Rectal smooth muscle tissue (tissue), 1 donor: ENCODE measurements at regions not wholly inside any gene's neighbourhood (a gene's known extent, or its start where the extent isn't known, plus 50 kb on each side); places are given as distances from the start of the nearest gene placed in this dataset.

Experiments used
- H3K27ac ChIP-seq: one replicate; pipeline ENCODE4 v1.7.0; 2013; ENCODE audit warnings: low read depth, low read length, inconsistent platforms
- H3K27me3 ChIP-seq: one replicate; pipeline ENCODE4 v1.7.0; 2013; ENCODE audit warnings: low read length; ENCODE audit not compliant: control insufficient read depth, insufficient read depth
- H3K36me3 ChIP-seq: one replicate; pipeline ENCODE4 v1.7.0; 2013; ENCODE audit warnings: low read length; ENCODE audit not compliant: control insufficient read depth, insufficient read depth
- H3K4me1 ChIP-seq: one replicate; pipeline ENCODE4 v1.7.0; 2013; ENCODE audit warnings: low read length; ENCODE audit not compliant: control insufficient read depth, insufficient read depth
- H3K4me3 ChIP-seq: one replicate; pipeline ENCODE4 v1.7.0; 2013; ENCODE audit warnings: low read length
- H3K9ac ChIP-seq: one replicate; pipeline ENCODE4 v1.7.0; 2013; ENCODE audit warnings: low read length

DNA sequence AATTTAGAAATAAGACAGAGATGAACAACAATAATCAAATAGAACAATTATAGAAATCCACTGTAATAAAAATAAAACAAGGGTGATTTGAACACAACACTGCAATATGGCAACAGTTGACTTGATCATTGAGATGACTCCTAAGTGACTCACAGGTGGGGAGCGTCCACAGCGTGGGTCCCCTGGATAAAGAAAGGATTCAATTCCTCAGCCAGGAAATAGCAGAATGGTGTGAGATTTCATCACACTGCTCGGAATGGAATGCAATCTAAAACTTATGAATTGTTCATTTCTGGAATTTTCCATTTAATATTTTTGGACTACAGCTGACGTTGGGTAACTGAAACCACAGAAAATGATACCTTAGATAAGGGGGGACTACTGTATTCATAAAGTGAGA lies 82.0 kb downstream of the CNTN3 start:
- Histone ChIP-seq H3K36me3 (no peaks in the 10 kb centered on the region), H3K9ac (no peak overlapping the region), H3K27me3 (no peaks in the 10 kb centered on the region), H3K4me3 (no peak overlapping the region), H3K27ac (no peak overlapping the region), H3K4me1 (no peaks in the 10 kb centered on the region)

GRCh38 chr3:74531491-74531890 lies 83.0 kb downstream of the CNTN3 start:
- H3K4me3 ChIP-seq = no peak overlapping the region
- H3K4me1 ChIP-seq = no peaks in the 10 kb centered on the region
- H3K27ac ChIP-seq = no peak overlapping the region
- no peaks in the 10 kb centered on the region for H3K27me3 ChIP-seq
- no peak overlapping the region for H3K9ac ChIP-seq
- H3K36me3 ChIP-seq = no peaks in the 10 kb centered on the region

- no peaks in the 10 kb centered on the region for H3K4me1 ChIP-seq
- no peaks in the 10 kb centered on the region for H3K36me3 ChIP-seq
- no peak overlapping the region for H3K4me3 ChIP-seq
- no peak overlapping the region for H3K27ac ChIP-seq
- H3K27me3 ChIP-seq = no peaks in the 10 kb centered on the region
- H3K9ac ChIP-seq = no peak overlapping the region
These were observed 85.3 kb downstream of the CNTN3 start for GRCh38 chr3:74529145-74529544.

- Histone ChIP-seq H3K9ac (no peak overlapping the region), H3K4me3 (no peak overlapping the region), H3K27me3 (no peaks in the 10 kb centered on the region), H3K4me1 (no peaks in the 10 kb centered on the region), H3K36me3 (no peaks in the 10 kb centered on the region), H3K27ac (no peak overlapping the region)
These were observed 86.9 kb downstream of the CNTN3 start for GRCh38 chr3:74527566-74527965.

GRCh38 chr3:74523811-74524210 lies 90.6 kb downstream of the CNTN3 start:
- Histone ChIP-seq H3K27ac (no peak overlapping the region), H3K27me3 (no peaks in the 10 kb centered on the region), H3K9ac (no peak overlapping the region), H3K4me1 (no peaks in the 10 kb centered on the region), H3K36me3 (no peaks in the 10 kb centered on the region), H3K4me3 (no peak overlapping the region)

DNA sequence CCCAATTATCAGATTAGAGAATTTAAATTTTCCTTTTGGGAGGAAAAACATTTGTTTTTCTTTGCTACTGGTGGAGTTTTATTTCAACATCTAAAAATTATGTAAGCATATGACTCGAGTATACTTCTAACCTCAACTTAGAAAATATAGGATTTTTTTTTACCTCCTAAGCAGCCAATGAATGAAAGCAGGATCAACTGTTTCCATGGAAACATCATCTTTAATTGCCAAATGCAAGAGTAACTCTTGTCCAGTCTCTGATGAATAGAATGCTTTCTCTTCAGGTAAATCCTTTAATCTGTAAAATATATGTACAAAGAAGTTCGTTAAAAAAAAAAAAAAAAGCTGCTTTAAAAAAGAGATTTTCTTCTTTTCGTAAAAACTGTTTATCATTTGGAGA lies 93.6 kb downstream of the CNTN3 start:
- Histone ChIP-seq H3K4me3 (no peak overlapping the region), H3K4me1 (no peaks in the 10 kb centered on the region), H3K27ac (no peak overlapping the region), H3K36me3 (no peaks in the 10 kb centered on the region), H3K9ac (no peak overlapping the region), H3K27me3 (no peaks in the 10 kb centered on the region)

DNA sequence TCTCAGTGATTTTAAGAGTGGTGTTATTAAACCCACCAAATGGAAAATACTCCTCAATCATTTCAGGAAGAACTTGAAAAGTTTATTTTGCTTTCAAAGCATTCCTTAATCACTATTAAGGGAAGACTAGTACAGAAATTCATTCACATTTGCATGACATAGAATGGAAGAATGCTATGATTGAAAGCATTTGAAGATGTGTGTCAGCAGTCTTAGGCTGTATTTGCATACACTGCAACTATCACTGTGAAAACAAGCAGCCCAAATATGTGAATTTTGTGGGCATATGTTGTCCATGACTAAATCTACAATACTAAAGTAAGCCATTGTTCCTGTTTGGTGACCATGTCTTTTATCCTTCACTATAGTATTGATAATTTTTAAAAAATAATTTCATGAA lies 95.8 kb downstream of the CNTN3 start:
- H3K9ac ChIP-seq = no peak overlapping the region
- H3K27ac ChIP-seq = no peak overlapping the region
- H3K4me3 ChIP-seq = no peak overlapping the region
- H3K36me3 ChIP-seq = no peaks in the 10 kb centered on the region
- H3K4me1 ChIP-seq = no peaks in the 10 kb centered on the region
- H3K27me3 ChIP-seq = no peaks in the 10 kb centered on the region

DNA sequence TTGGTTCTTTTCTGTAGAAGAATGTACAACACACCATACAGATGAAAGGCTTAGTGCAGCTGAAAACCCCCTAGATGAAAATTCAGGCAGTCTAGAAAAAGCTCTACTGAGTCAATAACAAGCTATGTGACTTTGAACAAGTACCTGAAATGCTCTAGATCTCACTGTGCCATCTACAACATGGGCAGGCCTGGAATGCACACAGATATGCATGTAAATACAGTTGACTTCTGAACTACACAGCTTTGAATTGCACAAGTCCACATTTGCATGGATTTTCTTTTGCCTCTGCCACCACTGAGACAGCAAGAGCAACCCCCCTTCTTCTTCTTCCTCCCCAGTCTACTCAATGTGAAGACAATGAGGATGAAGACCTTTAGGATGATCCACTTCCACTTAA lies 98.4 kb downstream of the CNTN3 start:
- no peaks in the 10 kb centered on the region for H3K27me3 ChIP-seq
- H3K36me3 ChIP-seq = no peaks in the 10 kb centered on the region
- no peak overlapping the region for H3K9ac ChIP-seq
- H3K4me3 ChIP-seq = no peak overlapping the region
- no peak overlapping the region for H3K27ac ChIP-seq
- H3K4me1 ChIP-seq = no peaks in the 10 kb centered on the region

DNA sequence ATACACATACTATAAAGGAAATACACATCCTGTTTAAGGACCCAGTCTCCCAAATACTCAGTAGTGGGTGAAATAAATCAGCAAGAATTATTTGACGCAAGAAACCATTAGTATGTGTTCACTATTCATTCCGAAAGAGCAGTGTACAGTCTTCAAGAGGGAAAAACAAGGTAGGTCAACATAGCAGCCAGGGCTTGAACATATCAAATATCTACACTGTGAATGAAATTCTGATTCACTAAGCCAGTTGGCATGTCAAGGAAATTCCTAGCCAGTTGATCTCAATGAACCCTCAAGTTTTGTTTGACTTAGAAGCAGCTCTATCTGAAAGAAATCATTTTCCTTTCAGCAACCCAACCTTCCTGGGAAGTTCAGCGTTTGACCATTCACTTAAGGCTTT lies 99.0 kb downstream of the CNTN3 start:
- no peaks in the 10 kb centered on the region for H3K36me3 ChIP-seq
- H3K27me3 ChIP-seq = no peaks in the 10 kb centered on the region
- H3K27ac ChIP-seq = no peak overlapping the region
- H3K4me1 ChIP-seq = no peaks in the 10 kb centered on the region
- H3K9ac ChIP-seq = no peak overlapping the region
- H3K4me3 ChIP-seq = no peak overlapping the region

DNA sequence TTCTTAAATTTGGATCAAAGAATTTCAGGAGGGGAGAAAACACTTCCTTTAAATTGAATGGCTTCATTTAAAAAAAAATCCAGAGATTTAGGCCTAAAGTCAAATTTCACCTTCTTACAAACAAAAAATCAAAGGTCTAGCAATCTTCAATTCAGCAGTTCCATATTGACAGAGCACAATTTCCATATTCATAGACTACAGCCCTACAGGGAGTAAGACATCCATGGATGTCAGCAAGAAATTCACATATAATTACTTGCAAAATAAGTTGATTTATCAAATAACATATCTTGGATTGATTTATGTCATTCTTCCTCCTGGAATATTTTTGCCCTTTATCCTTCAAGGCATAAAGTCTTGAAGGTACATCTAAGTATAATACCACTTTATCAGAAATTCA lies 103.4 kb downstream of the CNTN3 start:
- Histone ChIP-seq H3K36me3 (no peaks in the 10 kb centered on the region), H3K4me3 (no peak overlapping the region), H3K4me1 (no peaks in the 10 kb centered on the region), H3K27me3 (no peaks in the 10 kb centered on the region), H3K27ac (no peak overlapping the region), H3K9ac (no peak overlapping the region)

GRCh38 chr3:74510261-74510818 lies 104.1 kb downstream of the CNTN3 start:
- no peaks in the 10 kb centered on the region for H3K4me1 ChIP-seq
- H3K4me3 ChIP-seq = no peak overlapping the region
- no peaks in the 10 kb centered on the region for H3K27me3 ChIP-seq
- no peak overlapping the region for H3K9ac ChIP-seq
- no peaks in the 10 kb centered on the region for H3K36me3 ChIP-seq
- H3K27ac ChIP-seq = no peak overlapping the region

- H3K27me3 ChIP-seq = no peaks in the 10 kb centered on the region
- H3K4me3 ChIP-seq = no peak overlapping the region
- no peaks in the 10 kb centered on the region for H3K36me3 ChIP-seq
- no peak overlapping the region for H3K9ac ChIP-seq
- no peak overlapping the region for H3K27ac ChIP-seq
- H3K4me1 ChIP-seq = no peaks in the 10 kb centered on the region
These were observed 106.8 kb downstream of the CNTN3 start for GRCh38 chr3:74507691-74508090.

- Histone ChIP-seq H3K4me1 (no peaks in the 10 kb centered on the region), H3K36me3 (no peaks in the 10 kb centered on the region), H3K9ac (no peak overlapping the region), H3K27ac (no peak overlapping the region), H3K4me3 (no peak overlapping the region), H3K27me3 (no peaks in the 10 kb centered on the region)
These were observed 108.2 kb downstream of the CNTN3 start for GRCh38 chr3:74506246-74506645.
